ENCODE measurements at regions not wholly inside any gene's neighbourhood (a gene's known extent, or its start where the extent isn't known, plus 50 kb on each side); places are given as distances from the start of the nearest gene placed in this dataset.

GRCh38 chr16:31767267-31767666 lies 106.3 kb upstream of the ZNF267 start:
- TF ChIP-seq EZH2phosphoT487 (IDR thresholded peaks at IDR 0.05; ENCODE audit: borderline replicate concordance, low read depth, low read length) = no peak
- Histone ChIP-seq H3K9me2 (ENCODE audit: insufficient read depth, low read length) (no peaks in the 10 kb centered on the region), H3K4me3 (ENCODE audit: low read depth, low read length, poor library complexity, severe bottlenecking) (no peak overlapping the region), H3K9me3 (ENCODE audit: low read length) (peaks cover 16% of the 10 kb centered on the region; the same call in 1 of the 2 replicates), H3K36me3 (ENCODE audit: insufficient read depth, low read length) (no peaks in the 10 kb centered on the region), H3K4me2 (ENCODE audit: low read length) (no peak overlapping the region), H2AFZ (ENCODE audit: low read length) (no peak overlapping the region), H3K79me2 (ENCODE audit: insufficient read depth, low read depth, low read length) (no peaks in the 10 kb centered on the region), H3K27ac (ENCODE audit: low read depth, low read length, poor library complexity, severe bottlenecking) (no peak overlapping the region), H4K20me1 (ENCODE audit: insufficient read depth, low read length) (no peaks in the 10 kb centered on the region), H3K4me1 (ENCODE audit: insufficient read depth, low read length, poor library complexity, severe bottlenecking) (no peaks in the 10 kb centered on the region)
- intact Hi-C loops (cut with micrococcal nuclease; ENCODE audit: unreplicated experiment) = no loop called here
- ChIA-PET POLR2A (interaction anchor here (0.5 kb wide), 1 partner anchor 66 kb away, joined by 4 read pairs; no protein-coding TSS in a partner anchor), CTCF (ENCODE audit: unreplicated experiment) (no interaction called here)
- no peak for DNase-seq (ENCODE audit: low spot score)
- no TSS peak for BruUV-seq (replicated peaks)

GRCh38 chr16:31780342-31780741 lies 93.3 kb upstream of the ZNF267 start:
- Histone ChIP-seq H3K36me3 (ENCODE audit: insufficient read depth, low read length) (no peaks in the 10 kb centered on the region), H3K79me2 (ENCODE audit: insufficient read depth, low read depth, low read length) (no peaks in the 10 kb centered on the region), H4K20me1 (ENCODE audit: insufficient read depth, low read length) (no peaks in the 10 kb centered on the region), H3K4me1 (ENCODE audit: insufficient read depth, low read length, poor library complexity, severe bottlenecking) (no peaks in the 10 kb centered on the region), H2AFZ (ENCODE audit: low read length) (no peak overlapping the region), H3K4me3 (ENCODE audit: low read depth, low read length, poor library complexity, severe bottlenecking) (no peak overlapping the region), H3K9me2 (ENCODE audit: insufficient read depth, low read length) (no peaks in the 10 kb centered on the region), H3K9me3 (ENCODE audit: low read length) (0 out of 2 replicates have a peak, but pooled peaks cover 12% of the 10 kb centered on the region), H3K27ac (ENCODE audit: low read depth, low read length, poor library complexity, severe bottlenecking) (no peak overlapping the region), H3K4me2 (ENCODE audit: low read length) (no peak overlapping the region)
- no TSS peak for BruUV-seq (replicated peaks)
- POLR2A ChIA-PET = no interaction called here
- no peak for DNase-seq (ENCODE audit: low spot score)
- CTCF ChIA-PET (ENCODE audit: unreplicated experiment) = no interaction called here
- no peak for TF ChIP-seq CTCF (conservative IDR thresholded peaks at IDR 0.05; ENCODE audit: low read length)
- no peak for TF ChIP-seq EZH2phosphoT487 (IDR thresholded peaks at IDR 0.05; ENCODE audit: borderline replicate concordance, low read depth, low read length)
- intact Hi-C loops (cut with micrococcal nuclease; ENCODE audit: unreplicated experiment) = no loop called here

- Histone ChIP-seq H3K27ac (ENCODE audit: low read depth, low read length, poor library complexity, severe bottlenecking) (no peak overlapping the region), H3K36me3 (ENCODE audit: insufficient read depth, low read length) (no peaks in the 10 kb centered on the region), H3K79me2 (ENCODE audit: insufficient read depth, low read depth, low read length) (no peaks in the 10 kb centered on the region), H2AFZ (ENCODE audit: low read length) (no peak overlapping the region), H3K4me2 (ENCODE audit: low read length) (no peak overlapping the region), H3K4me3 (ENCODE audit: low read depth, low read length, poor library complexity, severe bottlenecking) (no peak overlapping the region), H3K9me2 (ENCODE audit: insufficient read depth, low read length) (no peaks in the 10 kb centered on the region), H3K4me1 (ENCODE audit: insufficient read depth, low read length, poor library complexity, severe bottlenecking) (no peaks in the 10 kb centered on the region), H3K9me3 (ENCODE audit: low read length) (0 out of 2 replicates have a peak, but pooled peaks cover 12% of the 10 kb centered on the region), H4K20me1 (ENCODE audit: insufficient read depth, low read length) (no peaks in the 10 kb centered on the region)
- no peak for TF ChIP-seq EZH2phosphoT487 (IDR thresholded peaks at IDR 0.05; ENCODE audit: borderline replicate concordance, low read depth, low read length)
- TF ChIP-seq CTCF (conservative IDR thresholded peaks at IDR 0.05; ENCODE audit: low read length) = no peak
- no TSS peak for BruUV-seq (replicated peaks)
- ChIA-PET CTCF (ENCODE audit: unreplicated experiment) (no interaction called here), POLR2A (no interaction called here)
- no peak for DNase-seq (ENCODE audit: low spot score)
- intact Hi-C loops (cut with micrococcal nuclease; ENCODE audit: unreplicated experiment) = no loop called here
Observed at GRCh38 chr16:31785126-31785525, 88.5 kb upstream of the ZNF267 start.
